Stimulated activated CD8-positive, alpha-beta memory T cell treated with anti-CD3 and anti-CD28 coated beads, Interleukin-15, amount 100 ng/mL, for 24 hours (primary cell): ENCODE measurements at regions not wholly inside any gene's neighbourhood (a gene's known extent, or its start where the extent isn't known, plus 50 kb on each side); places are given as distances from the start of the nearest gene placed in this dataset.
"Not testable (repeated sequence)": the region's sequence is repeated elsewhere in the genome, so short reads cannot be mapped to it uniquely, and the experiment has no call there.

Source experiments
- DNase-seq: peaks from one replicate; pipeline ENCODE4 v3.0.0-alpha.2; 2020; ENCODE audit warnings: low read depth

- no peak for DNase-seq
Observed at GRCh38 chr6:9295644-9296043, 860.3 kb upstream of the SLC35B3 start.

GRCh38 chr6:9292975-9293374 lies 857.6 kb upstream of the SLC35B3 start:
- no peak for DNase-seq

GRCh38 chr6:9290342-9290741 lies 855.0 kb upstream of the SLC35B3 start:
- not testable (repeated sequence) for DNase-seq

- DNase-seq: no peak
Observed at GRCh38 chr6:9272671-9273070, 837.3 kb upstream of the SLC35B3 start.

GRCh38 chr6:9266741-9267140 lies 831.4 kb upstream of the SLC35B3 start:
- DNase-seq: no peak

- DNase-seq: no peak
Observed at GRCh38 chr6:9257215-9257614, 821.9 kb upstream of the SLC35B3 start.

- no peak for DNase-seq
Observed at GRCh38 chr6:9254251-9254650, 818.9 kb upstream of the SLC35B3 start.

GRCh38 chr6:9252799-9253198 lies 817.5 kb upstream of the SLC35B3 start:
- DNase-seq: no peak

- no peak for DNase-seq
Observed at GRCh38 chr6:9250852-9251251, 815.5 kb upstream of the SLC35B3 start.

GRCh38 chr6:9248133-9248532 lies 812.8 kb upstream of the SLC35B3 start:
- DNase-seq: no peak

GRCh38 chr6:9240861-9241260 lies 805.5 kb upstream of the SLC35B3 start:
- no peak for DNase-seq

GRCh38 chr6:9236443-9236842 lies 801.1 kb upstream of the SLC35B3 start:
- no peak for DNase-seq

- DNase-seq: no peak
Observed at GRCh38 chr6:9233686-9234085, 798.3 kb upstream of the SLC35B3 start.

GRCh38 chr6:9233226-9233625 lies 797.9 kb upstream of the SLC35B3 start:
- no peak for DNase-seq

GRCh38 chr6:9225441-9225871 lies 790.1 kb upstream of the SLC35B3 start:
- no peak for DNase-seq

- no peak for DNase-seq
Observed at GRCh38 chr6:9224539-9224938, 789.2 kb upstream of the SLC35B3 start.

- DNase-seq: not testable (repeated sequence)
Observed at GRCh38 chr6:9213717-9214116, 778.4 kb upstream of the SLC35B3 start.

- no peak for DNase-seq
Observed at GRCh38 chr6:9208966-9209365, 773.6 kb upstream of the SLC35B3 start.

GRCh38 chr6:9205645-9206044 lies 770.3 kb upstream of the SLC35B3 start:
- no peak for DNase-seq

GRCh38 chr6:9204171-9204570 lies 768.8 kb upstream of the SLC35B3 start:
- DNase-seq: no peak

- no peak for DNase-seq
Observed at GRCh38 chr6:9200712-9201111, 765.4 kb upstream of the SLC35B3 start.

GRCh38 chr6:9197726-9198125 lies 762.4 kb upstream of the SLC35B3 start:
- no peak for DNase-seq

- no peak for DNase-seq
Observed at GRCh38 chr6:9195322-9195721, 760.0 kb upstream of the SLC35B3 start.

GRCh38 chr6:9192405-9192909 lies 757.1 kb upstream of the SLC35B3 start:
- no peak for DNase-seq

GRCh38 chr6:9186148-9186547 lies 750.8 kb upstream of the SLC35B3 start:
- no peak for DNase-seq
